HL-60 (cell line): ENCODE measurements at regions not wholly inside any gene's neighbourhood (a gene's known extent, or its start where the extent isn't known, plus 50 kb on each side); places are given as distances from the start of the nearest gene placed in this dataset.

Experiments
- DNase-seq, 2 experiments: peaks; one replicate each; pipeline ENCODE4 v3.0.0-alpha.2; 2010 to 2020; ENCODE audit warnings: low read depth in 1 of 2, low spot score in 1 of 2
- H3K27ac ChIP-seq: fragments of 250-450 bp; sonication (Bioruptor Pico); replicated peaks from 2 replicates; pipeline ENCODE4 v1.5.1; 2020; ENCODE audit warnings: mild to moderate bottlenecking, moderate library complexity
- H3K27me3 ChIP-seq: fragments of 250-450 bp; sonication (Bioruptor Pico); 2 replicates; pipeline ENCODE4 v1.5.1; 2021; ENCODE audit warnings: mild to moderate bottlenecking, moderate library complexity; ENCODE audit not compliant: insufficient read depth, poor library complexity, severe bottlenecking
- H3K4me3 ChIP-seq: replicated peaks from 2 replicates; pipeline ENCODE4 v1.5.1; 2011; ENCODE audit warnings: mild to moderate bottlenecking, control low read depth, low read length; ENCODE audit not compliant: insufficient read depth
- GABPA ChIP-seq: IDR thresholded peaks from 2 replicates; pipeline ENCODE4 v1.6.1; 2012; ENCODE audit warnings: low read depth
- POLR2AphosphoS5 ChIP-seq: IDR thresholded peaks from 2 replicates; pipeline ENCODE4 v1.6.1; 2012; ENCODE audit warnings: low read depth
- SPI1 ChIP-seq: IDR thresholded peaks from 2 replicates; pipeline ENCODE4 v1.6.1; 2012; ENCODE audit warnings: low read depth, mild to moderate bottlenecking, borderline replicate concordance
- TF ChIP-seq, protein P1 (sequence below): IDR thresholded peaks from 2 replicates; pipeline ENCODE4 v1.6.1; 2012; ENCODE audit warnings: low read depth; ENCODE audit not compliant: insufficient replicate concordance
- TF ChIP-seq, protein P2 (sequence below): IDR thresholded peaks from one replicate; pipeline ENCODE4 v1.5.1; 2011; ENCODE audit warnings: low read length, control low read depth, inconsistent platforms; ENCODE audit not compliant: insufficient read depth

DNA sequence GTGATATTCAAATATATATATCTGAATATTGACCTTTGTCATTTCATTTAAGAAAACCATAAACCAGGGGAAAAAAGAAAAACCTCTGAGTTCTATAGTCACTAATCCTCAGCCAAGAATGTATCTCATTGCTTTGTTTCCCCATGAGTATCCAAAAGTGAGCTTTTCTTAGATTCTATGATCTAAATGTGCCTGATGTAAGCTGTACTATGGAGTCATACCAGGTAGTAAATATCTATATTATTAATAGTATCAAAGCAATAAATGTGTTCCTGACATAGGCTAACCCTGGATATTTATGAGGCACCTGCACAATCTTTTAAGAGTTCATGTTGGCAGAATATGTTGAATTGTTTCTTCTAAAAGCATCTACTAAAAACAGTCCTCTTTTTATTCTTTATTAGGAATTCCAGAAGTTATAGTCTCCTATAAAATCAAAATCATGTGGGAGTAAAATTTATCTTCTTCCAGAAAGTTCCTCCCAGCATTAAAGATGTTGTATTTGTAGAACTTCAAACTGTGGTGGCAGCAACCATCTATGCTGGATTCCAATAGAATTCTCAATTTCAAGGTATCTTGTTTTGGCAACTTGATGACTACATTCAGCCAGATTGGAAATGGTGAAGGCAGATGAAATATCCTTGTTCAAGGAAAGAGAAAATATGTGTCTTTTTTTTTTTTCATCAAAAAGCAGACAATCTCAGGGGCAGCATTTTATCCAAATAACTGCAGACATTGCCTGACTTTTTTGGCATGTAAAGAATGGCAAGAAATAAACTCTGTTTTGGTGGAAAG lies 139.7 kb upstream of the RASSF8 start:
- no peak overlapping the region for H3K27ac ChIP-seq
- no peak for DNase-seq
- no peak overlapping the region for H3K4me3 ChIP-seq
- TF ChIP-seq SPI1: no peak
- TF ChIP-seq, protein P1, sequence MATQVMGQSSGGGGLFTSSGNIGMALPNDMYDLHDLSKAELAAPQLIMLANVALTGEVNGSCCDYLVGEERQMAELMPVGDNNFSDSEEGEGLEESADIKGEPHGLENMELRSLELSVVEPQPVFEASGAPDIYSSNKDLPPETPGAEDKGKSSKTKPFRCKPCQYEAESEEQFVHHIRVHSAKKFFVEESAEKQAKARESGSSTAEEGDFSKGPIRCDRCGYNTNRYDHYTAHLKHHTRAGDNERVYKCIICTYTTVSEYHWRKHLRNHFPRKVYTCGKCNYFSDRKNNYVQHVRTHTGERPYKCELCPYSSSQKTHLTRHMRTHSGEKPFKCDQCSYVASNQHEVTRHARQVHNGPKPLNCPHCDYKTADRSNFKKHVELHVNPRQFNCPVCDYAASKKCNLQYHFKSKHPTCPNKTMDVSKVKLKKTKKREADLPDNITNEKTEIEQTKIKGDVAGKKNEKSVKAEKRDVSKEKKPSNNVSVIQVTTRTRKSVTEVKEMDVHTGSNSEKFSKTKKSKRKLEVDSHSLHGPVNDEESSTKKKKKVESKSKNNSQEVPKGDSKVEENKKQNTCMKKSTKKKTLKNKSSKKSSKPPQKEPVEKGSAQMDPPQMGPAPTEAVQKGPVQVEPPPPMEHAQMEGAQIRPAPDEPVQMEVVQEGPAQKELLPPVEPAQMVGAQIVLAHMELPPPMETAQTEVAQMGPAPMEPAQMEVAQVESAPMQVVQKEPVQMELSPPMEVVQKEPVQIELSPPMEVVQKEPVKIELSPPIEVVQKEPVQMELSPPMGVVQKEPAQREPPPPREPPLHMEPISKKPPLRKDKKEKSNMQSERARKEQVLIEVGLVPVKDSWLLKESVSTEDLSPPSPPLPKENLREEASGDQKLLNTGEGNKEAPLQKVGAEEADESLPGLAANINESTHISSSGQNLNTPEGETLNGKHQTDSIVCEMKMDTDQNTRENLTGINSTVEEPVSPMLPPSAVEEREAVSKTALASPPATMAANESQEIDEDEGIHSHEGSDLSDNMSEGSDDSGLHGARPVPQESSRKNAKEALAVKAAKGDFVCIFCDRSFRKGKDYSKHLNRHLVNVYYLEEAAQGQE: no peak
- no peak for TF ChIP-seq GABPA
- TF ChIP-seq, protein P2, sequence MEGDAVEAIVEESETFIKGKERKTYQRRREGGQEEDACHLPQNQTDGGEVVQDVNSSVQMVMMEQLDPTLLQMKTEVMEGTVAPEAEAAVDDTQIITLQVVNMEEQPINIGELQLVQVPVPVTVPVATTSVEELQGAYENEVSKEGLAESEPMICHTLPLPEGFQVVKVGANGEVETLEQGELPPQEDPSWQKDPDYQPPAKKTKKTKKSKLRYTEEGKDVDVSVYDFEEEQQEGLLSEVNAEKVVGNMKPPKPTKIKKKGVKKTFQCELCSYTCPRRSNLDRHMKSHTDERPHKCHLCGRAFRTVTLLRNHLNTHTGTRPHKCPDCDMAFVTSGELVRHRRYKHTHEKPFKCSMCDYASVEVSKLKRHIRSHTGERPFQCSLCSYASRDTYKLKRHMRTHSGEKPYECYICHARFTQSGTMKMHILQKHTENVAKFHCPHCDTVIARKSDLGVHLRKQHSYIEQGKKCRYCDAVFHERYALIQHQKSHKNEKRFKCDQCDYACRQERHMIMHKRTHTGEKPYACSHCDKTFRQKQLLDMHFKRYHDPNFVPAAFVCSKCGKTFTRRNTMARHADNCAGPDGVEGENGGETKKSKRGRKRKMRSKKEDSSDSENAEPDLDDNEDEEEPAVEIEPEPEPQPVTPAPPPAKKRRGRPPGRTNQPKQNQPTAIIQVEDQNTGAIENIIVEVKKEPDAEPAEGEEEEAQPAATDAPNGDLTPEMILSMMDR: no peak
- no peak for TF ChIP-seq POLR2AphosphoS5
- no peaks in the 10 kb centered on the region for H3K27me3 ChIP-seq

DNA sequence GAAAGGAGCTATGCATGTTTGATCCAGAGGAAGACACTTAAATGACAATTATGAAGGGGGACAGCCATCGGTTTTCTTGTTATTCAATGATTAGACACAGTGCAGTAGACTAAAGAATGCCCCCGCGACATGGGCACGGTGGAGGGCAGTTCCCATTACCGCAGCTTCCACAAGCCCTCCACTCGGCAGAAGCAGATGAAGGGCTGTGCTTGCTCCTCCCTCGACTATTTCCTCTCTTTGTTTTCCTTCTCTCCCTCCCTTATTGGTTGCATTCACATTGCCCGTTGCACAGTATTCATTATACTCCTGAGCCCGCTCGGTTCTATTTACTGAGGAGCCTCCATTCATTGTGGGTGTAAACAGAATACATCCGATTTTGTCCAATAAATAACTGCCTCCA lies 138.8 kb upstream of the RASSF8 start:
- no peaks in the 10 kb centered on the region for H3K27me3 ChIP-seq
- no peak for DNase-seq
- no peak overlapping the region for H3K27ac ChIP-seq
- H3K4me3 ChIP-seq: no peak overlapping the region
- TF ChIP-seq SPI1 (no peak), GABPA (no peak), POLR2AphosphoS5 (no peak)
- TF ChIP-seq, protein P1: no peak
- TF ChIP-seq, protein P2: no peak

DNA sequence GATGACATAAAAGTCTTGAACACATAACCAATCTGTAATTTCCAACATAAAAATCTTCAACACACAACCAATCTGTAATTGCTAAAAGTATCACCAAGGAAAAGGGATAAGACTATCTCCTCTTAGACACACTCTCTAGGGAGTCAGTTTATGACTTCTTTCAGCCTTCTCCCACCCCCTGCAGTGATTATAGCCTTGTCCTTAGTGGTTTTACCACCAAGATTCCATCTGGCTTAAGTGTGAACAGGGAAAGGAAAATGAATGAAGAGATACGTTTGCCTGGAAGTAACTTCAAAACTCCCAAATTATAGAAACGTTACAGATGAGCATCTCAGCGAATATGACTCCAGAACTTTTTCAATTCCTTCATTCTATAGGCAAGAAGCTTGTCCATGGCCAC lies 136.2 kb upstream of the RASSF8 start:
- DNase-seq: no peak
- Histone ChIP-seq H3K27me3 (no peaks in the 10 kb centered on the region), H3K4me3 (no peak overlapping the region), H3K27ac (no peak overlapping the region)
- TF ChIP-seq, protein P2: no peak
- no peak for TF ChIP-seq SPI1
- TF ChIP-seq, protein P1: no peak
- no peak for TF ChIP-seq GABPA
- TF ChIP-seq POLR2AphosphoS5: no peak
